Endothelial cell of hepatic sinusoid (primary cell): ENCODE measurements at regions not wholly inside any gene's neighbourhood (a gene's known extent, or its start where the extent isn't known, plus 50 kb on each side); places are given as distances from the start of the nearest gene placed in this dataset.

Experiments
- in situ Hi-C: cut with HindIII; loops from 2 replicates; pipeline ENCODE4 v1.10.0; 2017; ENCODE audit warnings: low sequenced_read_pairs

- in situ Hi-C loops: no loop called here
Measured at GRCh38 chr11:28598531-28598930, 490.3 kb downstream of the METTL15 start.

- in situ Hi-C loops: no loop called here
Measured at GRCh38 chr11:28596816-28597215, 488.6 kb downstream of the METTL15 start.

DNA sequence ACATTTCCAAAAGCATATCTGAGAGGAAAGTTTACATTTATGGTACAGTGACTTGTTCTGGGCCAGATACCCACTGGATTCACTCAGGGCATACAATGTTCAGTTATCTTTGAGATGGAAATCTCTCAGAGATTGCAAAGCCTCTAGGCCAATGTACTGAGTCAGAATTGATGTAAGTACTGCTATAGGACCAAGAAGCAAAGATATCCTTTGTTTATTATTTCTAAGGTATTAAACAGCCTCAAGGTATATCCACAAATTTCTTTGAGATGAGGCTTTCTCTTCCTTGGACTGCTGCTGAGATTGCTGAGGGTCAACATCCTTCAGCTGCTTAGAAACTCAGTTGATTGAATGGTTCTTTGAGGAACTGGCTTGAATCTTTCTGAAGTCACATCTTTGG is 484.0 kb downstream of the METTL15 start:
- in situ Hi-C loops: no loop called here

- in situ Hi-C loops: no loop called here
Measured at GRCh38 chr11:28584992-28585391, 476.8 kb downstream of the METTL15 start.

- in situ Hi-C loops: no loop called here
Measured at GRCh38 chr11:28582506-28582905, 474.3 kb downstream of the METTL15 start.

DNA sequence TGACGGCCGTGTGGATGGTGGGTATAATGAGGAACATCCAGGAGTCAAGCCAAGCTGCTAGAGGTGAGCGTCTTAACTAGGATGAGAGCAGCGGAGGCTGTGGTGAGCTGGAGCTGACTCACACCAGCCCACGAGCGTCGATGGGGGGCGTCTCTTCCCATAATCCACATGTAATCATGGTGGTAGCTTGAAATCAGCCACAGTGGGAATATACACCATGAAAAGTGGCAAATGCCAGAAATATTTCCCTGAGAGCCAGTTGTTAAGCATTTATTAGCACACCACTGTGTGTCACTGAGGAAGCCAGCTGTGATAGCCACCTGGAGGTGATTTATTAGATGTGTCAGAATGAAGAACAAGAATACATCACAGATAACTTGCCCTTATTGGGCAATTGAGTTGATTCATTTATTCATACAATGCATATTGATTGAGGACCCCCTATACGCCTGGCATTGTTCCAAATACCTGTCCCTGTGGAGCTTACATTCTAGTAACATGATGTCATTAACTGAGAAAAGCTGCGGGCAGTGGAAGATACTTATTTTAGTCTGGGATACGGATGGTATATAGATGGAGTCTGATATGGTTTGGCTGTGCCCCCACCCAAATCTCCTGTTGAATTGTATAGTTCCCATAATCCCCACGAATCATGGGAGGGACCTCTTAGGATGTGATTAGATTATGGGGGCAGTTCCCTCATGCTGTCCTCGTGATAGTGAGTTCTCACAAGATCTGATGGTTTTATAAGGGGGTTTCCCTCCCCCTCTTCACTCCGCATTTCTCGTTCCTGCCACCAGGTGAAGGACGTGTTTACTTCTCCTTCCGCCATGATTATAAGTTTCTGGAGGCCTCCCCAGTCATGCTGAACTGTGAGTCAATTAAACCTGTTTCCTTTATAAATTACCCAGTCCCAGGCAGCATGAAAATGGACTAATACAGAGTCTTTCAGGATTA is 473.4 kb downstream of the METTL15 start:
- in situ Hi-C loops: no loop called here

- in situ Hi-C loops: no loop called here
Measured at GRCh38 chr11:28571371-28571770, 463.2 kb downstream of the METTL15 start.

GRCh38 chr11:28569106-28569505 is 460.9 kb downstream of the METTL15 start:
- in situ Hi-C loops: no loop called here

- in situ Hi-C loops: no loop called here
Measured at GRCh38 chr11:28566339-28567089, 458.3 kb downstream of the METTL15 start.

DNA sequence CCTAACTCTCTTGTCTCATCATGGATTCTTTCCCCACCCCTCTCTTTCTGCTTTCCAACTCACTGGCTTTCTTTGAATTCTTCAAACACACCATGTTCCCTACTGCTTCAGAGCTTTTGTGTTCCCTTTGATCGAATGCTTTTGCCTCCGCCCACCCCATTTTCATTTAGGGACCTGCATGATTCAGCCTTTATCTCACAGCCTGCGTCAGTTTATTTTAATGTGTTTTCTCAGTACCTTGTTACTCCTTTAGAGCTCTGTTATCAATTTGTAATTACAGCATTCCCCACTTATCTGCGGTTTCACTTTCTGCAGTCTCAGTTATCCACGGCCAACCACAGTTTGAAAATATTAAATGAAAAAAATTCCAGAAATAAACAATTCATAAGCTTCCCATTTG is 451.3 kb downstream of the METTL15 start:
- in situ Hi-C loops: no loop called here

DNA sequence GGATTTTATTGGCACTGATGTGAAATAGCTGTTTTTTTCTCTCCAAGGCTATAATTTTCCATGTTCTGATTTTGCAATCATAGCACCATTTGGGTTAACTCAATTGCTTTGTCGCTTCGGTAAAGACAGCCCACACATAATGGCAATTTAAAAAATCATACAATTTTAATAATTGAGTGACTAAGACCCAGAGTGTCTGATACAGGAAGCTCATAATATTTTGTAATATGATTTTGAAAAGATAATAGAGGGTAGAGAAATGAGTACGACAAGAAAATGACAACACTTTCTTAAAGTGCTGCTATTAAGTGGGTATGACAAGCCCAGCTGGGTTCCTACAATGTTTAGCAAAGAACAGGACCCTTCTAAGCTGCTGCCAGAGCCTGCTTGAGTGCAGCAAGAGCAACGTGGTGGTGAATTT is 439.1 kb downstream of the METTL15 start:
- in situ Hi-C loops: no loop called here

DNA sequence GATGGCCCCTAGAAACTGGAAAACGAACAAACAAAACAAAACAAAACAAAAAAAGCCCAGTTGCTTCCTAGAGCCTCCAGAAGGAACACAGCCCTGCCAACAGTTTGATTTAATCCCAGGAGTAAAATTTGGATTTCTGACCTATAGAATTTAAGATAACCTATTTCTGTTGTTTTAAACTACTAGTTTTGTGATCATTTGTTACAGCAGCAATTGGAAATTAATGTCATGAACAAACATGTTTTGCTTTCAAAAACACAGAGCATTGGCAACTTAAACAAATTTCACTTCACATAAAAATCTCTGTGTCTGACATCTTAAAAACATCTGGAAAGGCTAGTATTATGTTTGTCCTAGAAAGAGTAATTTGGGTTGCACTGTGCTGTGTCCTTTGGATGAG is 437.3 kb downstream of the METTL15 start:
- in situ Hi-C loops: no loop called here

DNA sequence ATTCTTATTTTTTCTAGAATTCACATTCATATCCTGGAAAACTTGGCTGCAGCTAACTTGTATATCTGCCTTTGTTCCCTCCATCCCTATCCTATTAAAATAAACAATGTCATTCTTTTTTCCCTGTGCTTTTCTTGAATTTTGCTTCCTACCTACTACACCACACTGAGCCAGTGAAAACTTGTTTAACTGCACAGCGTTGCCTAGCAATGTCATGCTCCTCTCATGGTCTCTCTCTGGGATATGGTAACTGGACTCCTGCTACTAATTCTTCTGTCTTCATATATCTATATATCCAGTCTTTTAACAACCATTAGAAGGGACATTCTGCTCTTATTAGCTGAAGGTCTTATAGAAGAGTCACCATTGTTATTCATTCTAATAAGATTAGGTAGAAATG is 434.4 kb downstream of the METTL15 start:
- in situ Hi-C loops: no loop called here

DNA sequence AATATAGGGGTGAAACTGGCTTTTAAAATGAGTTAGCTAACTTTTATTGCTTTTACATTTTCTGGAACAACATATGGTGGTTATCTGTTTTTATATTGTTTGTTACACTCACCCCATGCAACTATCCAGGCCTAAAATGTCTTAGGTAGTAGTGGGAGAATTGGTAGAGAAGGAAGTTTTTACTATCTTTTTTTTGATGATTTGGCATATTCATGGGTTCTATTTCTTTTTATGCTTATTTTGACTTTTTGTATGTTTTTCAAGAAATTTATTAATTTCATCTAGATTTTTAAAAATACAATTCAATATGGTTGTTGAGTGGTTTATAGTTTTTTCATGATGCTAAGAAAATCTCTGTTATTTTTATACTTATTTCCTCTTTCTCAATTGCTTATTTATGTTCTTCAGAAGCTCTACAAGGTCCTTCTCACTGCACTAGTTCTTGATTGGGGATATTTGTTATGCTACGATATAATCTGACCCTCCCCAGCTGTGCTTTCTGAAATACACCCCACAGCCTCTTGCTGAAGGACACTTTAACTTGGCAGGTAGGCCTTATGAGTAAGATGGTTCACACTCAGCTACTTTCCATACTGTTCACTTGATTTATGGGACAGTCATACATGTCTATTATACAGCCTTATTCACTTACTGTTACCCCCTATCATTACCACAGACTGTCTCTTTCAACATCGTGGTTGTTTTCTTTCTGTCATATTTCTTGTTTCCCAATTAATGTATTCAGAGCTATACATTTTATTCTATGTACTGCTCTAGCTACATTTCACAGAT is 431.2 kb downstream of the METTL15 start:
- in situ Hi-C loops: no loop called here

- in situ Hi-C loops: no loop called here
Measured at GRCh38 chr11:28537822-28538221, 429.6 kb downstream of the METTL15 start.

DNA sequence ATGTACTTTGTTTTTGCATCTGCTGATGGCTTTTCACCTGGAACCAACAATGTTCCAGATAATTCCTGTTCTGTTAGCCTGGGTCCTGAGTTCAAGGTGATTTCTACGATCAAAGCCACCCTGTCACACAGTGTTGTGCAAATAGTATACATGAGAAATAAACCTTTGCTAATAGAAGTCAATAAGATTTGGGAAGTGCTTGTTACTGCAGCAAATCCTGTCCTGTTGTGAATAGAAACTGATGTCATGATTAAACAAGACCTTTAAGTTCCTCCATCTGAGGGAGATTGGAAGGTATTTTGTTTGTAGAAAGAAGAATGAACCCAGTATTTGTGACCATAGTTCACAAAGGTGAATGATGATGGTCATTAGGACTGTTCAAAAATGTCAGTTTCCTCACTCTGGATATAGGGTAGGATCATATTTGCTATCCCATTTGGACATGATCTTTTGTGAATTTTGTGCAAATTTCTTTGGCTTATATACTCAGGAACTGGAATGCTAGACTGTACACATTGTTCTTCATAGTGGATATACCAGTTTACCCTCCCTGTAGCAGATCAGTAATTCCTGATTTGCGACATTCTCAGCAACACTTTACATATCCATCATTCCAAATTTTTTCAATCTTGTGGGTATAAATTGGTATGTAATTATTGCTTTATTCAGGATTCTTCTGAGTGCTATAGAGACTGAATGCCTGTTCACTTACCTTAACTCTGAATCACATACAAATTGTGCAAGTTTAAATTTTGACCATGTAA is 428.5 kb downstream of the METTL15 start:
- in situ Hi-C loops: no loop called here

DNA sequence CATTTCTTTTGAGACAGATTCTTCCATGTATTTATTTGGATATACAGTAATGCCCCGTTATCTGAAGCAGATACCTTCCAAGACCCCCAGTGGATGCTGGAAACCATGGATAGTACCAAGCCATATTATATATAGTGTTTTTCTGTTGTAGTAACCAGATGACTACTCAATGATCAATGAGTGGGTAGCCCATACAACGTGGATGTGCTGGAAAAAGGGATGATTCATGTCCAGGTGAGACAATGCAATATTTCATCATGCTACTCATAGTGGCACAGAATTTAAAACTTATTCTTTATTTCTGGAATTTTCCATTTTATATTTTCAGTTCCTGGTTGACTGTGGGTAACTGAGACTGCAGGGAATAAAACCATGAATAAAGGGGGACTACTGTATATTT is 427.5 kb downstream of the METTL15 start:
- in situ Hi-C loops: no loop called here

GRCh38 chr11:28529540-28530410 is 421.6 kb downstream of the METTL15 start:
- in situ Hi-C loops: no loop called here

- in situ Hi-C loops: no loop called here
Measured at GRCh38 chr11:28529046-28529445, 420.9 kb downstream of the METTL15 start.
